ENCODE measurements at regions not wholly inside any gene's neighbourhood (a gene's known extent, or its start where the extent isn't known, plus 50 kb on each side); places are given as distances from the start of the nearest gene placed in this dataset.

GRCh38 chr2:82790206-82791021 is 1668.7 kb downstream of the SUCLG1 start:
- H3K4me3 ChIP-seq (ENCODE audit: low read length) = no peak overlapping the region
- no peak for DNase-seq (ENCODE audit: low read depth)
- TF ChIP-seq, protein P1, sequence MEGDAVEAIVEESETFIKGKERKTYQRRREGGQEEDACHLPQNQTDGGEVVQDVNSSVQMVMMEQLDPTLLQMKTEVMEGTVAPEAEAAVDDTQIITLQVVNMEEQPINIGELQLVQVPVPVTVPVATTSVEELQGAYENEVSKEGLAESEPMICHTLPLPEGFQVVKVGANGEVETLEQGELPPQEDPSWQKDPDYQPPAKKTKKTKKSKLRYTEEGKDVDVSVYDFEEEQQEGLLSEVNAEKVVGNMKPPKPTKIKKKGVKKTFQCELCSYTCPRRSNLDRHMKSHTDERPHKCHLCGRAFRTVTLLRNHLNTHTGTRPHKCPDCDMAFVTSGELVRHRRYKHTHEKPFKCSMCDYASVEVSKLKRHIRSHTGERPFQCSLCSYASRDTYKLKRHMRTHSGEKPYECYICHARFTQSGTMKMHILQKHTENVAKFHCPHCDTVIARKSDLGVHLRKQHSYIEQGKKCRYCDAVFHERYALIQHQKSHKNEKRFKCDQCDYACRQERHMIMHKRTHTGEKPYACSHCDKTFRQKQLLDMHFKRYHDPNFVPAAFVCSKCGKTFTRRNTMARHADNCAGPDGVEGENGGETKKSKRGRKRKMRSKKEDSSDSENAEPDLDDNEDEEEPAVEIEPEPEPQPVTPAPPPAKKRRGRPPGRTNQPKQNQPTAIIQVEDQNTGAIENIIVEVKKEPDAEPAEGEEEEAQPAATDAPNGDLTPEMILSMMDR (conservative IDR thresholded peaks at IDR 0.05; ENCODE audit: low read depth, low read length) = no peak

GRCh38 chr2:82789851-82790205 is 1669.3 kb downstream of the SUCLG1 start:
- H3K4me3 ChIP-seq (ENCODE audit: low read length) = no peak overlapping the region
- TF ChIP-seq, protein P1 (conservative IDR thresholded peaks at IDR 0.05; ENCODE audit: low read depth, low read length) = no peak
- no peak for DNase-seq (ENCODE audit: low read depth)

GRCh38 chr2:82781176-82781915 is 1677.7 kb downstream of the SUCLG1 start:
- TF ChIP-seq, protein P1 (conservative IDR thresholded peaks at IDR 0.05; ENCODE audit: low read depth, low read length) = no peak
- DNase-seq (ENCODE audit: low read depth) = no peak
- H3K4me3 ChIP-seq (ENCODE audit: low read length) = no peak overlapping the region

DNA sequence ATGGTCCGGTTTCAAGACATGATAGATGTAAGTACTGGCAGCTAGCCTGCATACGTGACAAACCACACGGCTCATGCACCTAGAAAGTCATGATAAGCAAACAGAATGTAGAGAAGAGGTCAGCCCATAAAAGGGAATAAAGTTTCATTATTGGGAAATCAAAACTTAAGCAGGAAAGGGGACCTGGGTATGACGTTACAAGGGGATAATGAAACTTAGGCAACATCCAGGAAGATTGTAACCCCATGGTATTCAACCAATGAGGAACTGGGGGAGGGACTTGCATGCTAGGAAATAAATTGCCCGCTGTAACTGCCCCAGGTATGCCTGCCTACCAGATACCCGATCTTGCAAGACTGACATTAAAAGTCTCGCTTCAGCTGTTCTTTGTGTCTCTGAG is 1679.0 kb downstream of the SUCLG1 start:
- TF ChIP-seq, protein P1 (conservative IDR thresholded peaks at IDR 0.05; ENCODE audit: low read depth, low read length) = no peak
- H3K4me3 ChIP-seq (ENCODE audit: low read length) = no peak overlapping the region

DNA sequence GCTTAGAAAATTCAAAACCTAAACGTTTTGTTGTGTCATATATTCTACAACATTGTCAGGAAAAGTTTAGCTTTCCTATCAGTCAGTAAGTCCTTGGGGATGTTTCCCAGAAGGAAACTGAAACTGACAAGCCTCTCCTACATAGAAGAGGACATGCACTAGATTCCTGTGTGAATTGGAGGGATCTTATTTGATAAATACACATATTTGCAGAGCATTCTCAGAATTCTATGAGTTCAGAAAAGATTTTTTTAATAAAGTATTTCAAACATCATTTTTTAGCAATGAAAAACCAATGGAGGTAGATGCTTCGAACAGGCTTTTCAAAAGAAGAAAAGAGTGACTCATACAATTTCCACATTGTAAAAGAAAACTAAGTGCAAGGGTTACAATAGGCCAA is 1706.7 kb downstream of the SUCLG1 start:
- H3K4me3 ChIP-seq (ENCODE audit: low read length) = no peak overlapping the region
- TF ChIP-seq, protein P1 (conservative IDR thresholded peaks at IDR 0.05; ENCODE audit: low read depth, low read length) = no peak
- DNase-seq (ENCODE audit: low read depth) = no peak

More for the DNA sequence above, 1679.0 kb downstream of the SUCLG1 start:
- DNase-seq (ENCODE audit: low read depth) = no peak

- TF ChIP-seq, protein P1 (conservative IDR thresholded peaks at IDR 0.05; ENCODE audit: low read depth, low read length) = no peak
- no peak overlapping the region for H3K4me3 ChIP-seq (ENCODE audit: low read length)
- DNase-seq (ENCODE audit: low read depth) = no peak
These were observed 1710.4 kb downstream of the SUCLG1 start for GRCh38 chr2:82748653-82749052.
